Keratinocyte (primary cell): ENCODE measurements at regions not wholly inside any gene's neighbourhood (a gene's known extent, or its start where the extent isn't known, plus 50 kb on each side); places are given as distances from the start of the nearest gene placed in this dataset.

Source experiments
- DNase-seq: peaks from one replicate; pipeline ENCODE4 v3.0.0-alpha.2; 2011; ENCODE audit warnings: low read depth, missing footprints, low spot score
- FAIRE-seq: peaks from 2 replicates; lab custom pipeline; 2011; peaks lifted over from hg19 to GRCh38; lab: Jason Lieb, UNC
- H2AFZ ChIP-seq: 2 replicates; pipeline ENCODE4 v1.6.0; 2012; ENCODE audit warnings: low read length, control low read depth, inconsistent platforms; ENCODE audit not compliant: control insufficient read depth
- H3K27ac ChIP-seq: 2 replicates; pipeline ENCODE4 v1.5.1; 2011; ENCODE audit warnings: low read length; ENCODE audit not compliant: control insufficient read depth, insufficient read depth
- H3K27me3 ChIP-seq: 3 replicates; pipeline ENCODE4 v1.6.0; 2011; ENCODE audit warnings: low read length; ENCODE audit not compliant: control insufficient read depth, insufficient read depth; ENCODE audit errors: extremely low read depth
- H3K36me3 ChIP-seq, 2 experiments: 2 replicates in 1 of 2; 3 replicates in 1 of 2; pipeline ENCODE4 v1.5.1; 2011; ENCODE audit warnings: low read length in 2 of 2, mild to moderate bottlenecking in 1 of 2; ENCODE audit not compliant: control insufficient read depth in 2 of 2, insufficient read depth in 2 of 2; ENCODE audit errors: extremely low read depth in 1 of 2
- H3K4me1 ChIP-seq: 3 replicates; pipeline ENCODE4 v1.5.1; 2011; ENCODE audit warnings: low read length; ENCODE audit not compliant: control insufficient read depth, insufficient read depth; ENCODE audit errors: extremely low read depth
- H3K4me2 ChIP-seq: 3 replicates; pipeline ENCODE4 v1.6.0; 2011; ENCODE audit warnings: low read depth, low read length; ENCODE audit not compliant: control insufficient read depth, insufficient read depth; ENCODE audit errors: extremely low read depth
- H3K4me3 ChIP-seq, 3 experiments: fragments of 200-600 bp in 1 of 3; sonication (generic) in 1 of 3; 2 replicates in 2 of 3; 3 replicates in 1 of 3; pipeline ENCODE4 v1.5.1; 2011 to 2016; ENCODE audit warnings: low read length in 3 of 3, mild to moderate bottlenecking in 3 of 3, control low read depth in 2 of 3, inconsistent platforms in 1 of 3, low read depth in 1 of 3, mixed read lengths in 1 of 3, mixed run types in 1 of 3, moderate library complexity in 1 of 3; ENCODE audit not compliant: control insufficient read depth in 2 of 3, insufficient read depth in 2 of 3; ENCODE audit errors: extremely low read depth in 1 of 3
- H3K79me2 ChIP-seq: 2 replicates; pipeline ENCODE4 v1.6.0; 2012; ENCODE audit warnings: low read length; ENCODE audit not compliant: control insufficient read depth, insufficient read depth
- H3K9ac ChIP-seq: 3 replicates; pipeline ENCODE4 v1.6.0; 2011; ENCODE audit warnings: low read length; ENCODE audit not compliant: control insufficient read depth, insufficient read depth; ENCODE audit errors: extremely low read depth
- H3K9me1 ChIP-seq: 3 replicates; pipeline ENCODE4 v1.6.0; 2011; ENCODE audit warnings: low read length; ENCODE audit not compliant: control insufficient read depth, insufficient read depth; ENCODE audit errors: extremely low read depth
- H3K9me3 ChIP-seq: 2 replicates; pipeline ENCODE4 v1.5.1; 2012; ENCODE audit warnings: low read depth, low read length; ENCODE audit not compliant: control insufficient read depth
- H4K20me1 ChIP-seq: 3 replicates; pipeline ENCODE4 v1.6.0; 2011; ENCODE audit warnings: low read length; ENCODE audit not compliant: control insufficient read depth, insufficient read depth; ENCODE audit errors: extremely low read depth
- EZH2 ChIP-seq: IDR thresholded peaks from one replicate; pipeline ENCODE4 v1.6.1; 2012; ENCODE audit warnings: inconsistent platforms, mild to moderate bottlenecking, low read length, moderate library complexity
- dilution Hi-C: fragments of 300-500 bp; cut with MboI; formaldehyde crosslinking; loops from one replicate; pipeline ENCODE4 v1.7.0; 2020; ENCODE audit warnings: low sequenced_read_pairs; ENCODE audit not compliant: extremely low pct_ligation_motif_present
- TF ChIP-seq, protein P1 (sequence below), 3 experiments: IDR thresholded peaks in 1 of 3; conservative IDR thresholded peaks in 1 of 3; optimal IDR thresholded peaks in 1 of 3; 2 replicates in 2 of 3; 3 replicates in 1 of 3; pipeline versions ENCODE3 to v1.5.1; 2011; ENCODE audit warnings: low read length in 3 of 3, mild to moderate bottlenecking in 3 of 3, moderate library complexity in 2 of 3, control low read depth in 1 of 3, inconsistent platforms in 1 of 3; ENCODE audit not compliant: insufficient read depth in 2 of 3; ENCODE audit errors: extremely low read depth in 1 of 3

- H3K79me2 ChIP-seq: no peaks in the 10 kb centered on the region
- H3K4me3 ChIP-seq: no peak overlapping the region
- no peaks in the 10 kb centered on the region for H3K36me3 ChIP-seq
- H4K20me1 ChIP-seq: no peaks in the 10 kb centered on the region
- H2AFZ ChIP-seq: no peak overlapping the region
- TF ChIP-seq, protein P1, sequence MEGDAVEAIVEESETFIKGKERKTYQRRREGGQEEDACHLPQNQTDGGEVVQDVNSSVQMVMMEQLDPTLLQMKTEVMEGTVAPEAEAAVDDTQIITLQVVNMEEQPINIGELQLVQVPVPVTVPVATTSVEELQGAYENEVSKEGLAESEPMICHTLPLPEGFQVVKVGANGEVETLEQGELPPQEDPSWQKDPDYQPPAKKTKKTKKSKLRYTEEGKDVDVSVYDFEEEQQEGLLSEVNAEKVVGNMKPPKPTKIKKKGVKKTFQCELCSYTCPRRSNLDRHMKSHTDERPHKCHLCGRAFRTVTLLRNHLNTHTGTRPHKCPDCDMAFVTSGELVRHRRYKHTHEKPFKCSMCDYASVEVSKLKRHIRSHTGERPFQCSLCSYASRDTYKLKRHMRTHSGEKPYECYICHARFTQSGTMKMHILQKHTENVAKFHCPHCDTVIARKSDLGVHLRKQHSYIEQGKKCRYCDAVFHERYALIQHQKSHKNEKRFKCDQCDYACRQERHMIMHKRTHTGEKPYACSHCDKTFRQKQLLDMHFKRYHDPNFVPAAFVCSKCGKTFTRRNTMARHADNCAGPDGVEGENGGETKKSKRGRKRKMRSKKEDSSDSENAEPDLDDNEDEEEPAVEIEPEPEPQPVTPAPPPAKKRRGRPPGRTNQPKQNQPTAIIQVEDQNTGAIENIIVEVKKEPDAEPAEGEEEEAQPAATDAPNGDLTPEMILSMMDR (optimal IDR thresholded peaks at IDR 0.05 in 1 of 3, IDR thresholded peaks at IDR 0.05 in 1 of 3, conservative IDR thresholded peaks at IDR 0.05 in 1 of 3; ENCODE audit: extremely low read depth in 1 of 3, insufficient read depth in 2 of 3, low read length in 3 of 3): no peak
- no peak for TF ChIP-seq EZH2
- no peaks in the 10 kb centered on the region for H3K27me3 ChIP-seq
- dilution Hi-C loops: no loop called here
- FAIRE-seq (no peak), DNase-seq (no peak)
- H3K9ac ChIP-seq: no peak overlapping the region
- no peaks in the 10 kb centered on the region for H3K9me1 ChIP-seq
- H3K9me3 ChIP-seq: no peaks in the 10 kb centered on the region
- H3K27ac ChIP-seq: no peak overlapping the region
- H3K4me2 ChIP-seq: no peak overlapping the region
- no peaks in the 10 kb centered on the region for H3K4me1 ChIP-seq
Observed at GRCh38 chr14:38960946-38961531, 142.0 kb downstream of the SEC23A start.

DNA sequence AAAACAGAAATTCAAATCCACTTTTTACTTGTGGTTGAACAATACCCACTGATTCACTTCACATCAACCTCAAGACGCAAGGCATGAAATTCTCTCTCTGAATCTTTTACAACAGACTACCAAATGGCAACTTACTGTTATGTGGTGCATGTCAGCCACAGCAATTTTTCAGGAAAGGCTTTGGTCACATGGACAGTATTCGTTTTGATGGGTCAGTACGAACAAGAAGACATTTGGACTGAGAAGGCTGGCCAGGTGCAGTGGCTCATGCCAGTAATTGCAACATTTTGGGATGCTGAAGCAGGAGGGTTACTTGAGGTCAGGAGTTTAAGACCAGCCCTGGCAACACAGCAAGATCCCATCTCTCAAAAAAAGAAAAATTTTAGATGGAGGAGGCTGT is 144.0 kb downstream of the SEC23A start:
- no peak overlapping the region for H2AFZ ChIP-seq
- DNase-seq: no peak
- dilution Hi-C loops: no loop called here
- no peak for FAIRE-seq
- no peak for TF ChIP-seq EZH2
- TF ChIP-seq, protein P1 (optimal IDR thresholded peaks at IDR 0.05 in 1 of 3, IDR thresholded peaks at IDR 0.05 in 1 of 3, conservative IDR thresholded peaks at IDR 0.05 in 1 of 3; ENCODE audit: extremely low read depth in 1 of 3, insufficient read depth in 2 of 3, low read length in 3 of 3): no peak
- no peaks in the 10 kb centered on the region for H3K4me1 ChIP-seq
- H3K4me2 ChIP-seq: no peak overlapping the region
- no peak overlapping the region for H3K27ac ChIP-seq
- H3K36me3 ChIP-seq: no peaks in the 10 kb centered on the region
- H3K9me1 ChIP-seq: no peaks in the 10 kb centered on the region
- no peaks in the 10 kb centered on the region for H3K27me3 ChIP-seq
- no peaks in the 10 kb centered on the region for H3K9me3 ChIP-seq
- no peak overlapping the region for H3K9ac ChIP-seq
- H4K20me1 ChIP-seq: no peaks in the 10 kb centered on the region
- no peak overlapping the region for H3K4me3 ChIP-seq
- H3K79me2 ChIP-seq: no peaks in the 10 kb centered on the region
